ENCODE measurements at regions not wholly inside any gene's neighbourhood (a gene's known extent, or its start where the extent isn't known, plus 50 kb on each side); places are given as distances from the start of the nearest gene placed in this dataset.
"Not testable (repeated sequence)": the region's sequence is repeated elsewhere in the genome, so short reads cannot be mapped to it uniquely, and the experiment has no call there.

DNA sequence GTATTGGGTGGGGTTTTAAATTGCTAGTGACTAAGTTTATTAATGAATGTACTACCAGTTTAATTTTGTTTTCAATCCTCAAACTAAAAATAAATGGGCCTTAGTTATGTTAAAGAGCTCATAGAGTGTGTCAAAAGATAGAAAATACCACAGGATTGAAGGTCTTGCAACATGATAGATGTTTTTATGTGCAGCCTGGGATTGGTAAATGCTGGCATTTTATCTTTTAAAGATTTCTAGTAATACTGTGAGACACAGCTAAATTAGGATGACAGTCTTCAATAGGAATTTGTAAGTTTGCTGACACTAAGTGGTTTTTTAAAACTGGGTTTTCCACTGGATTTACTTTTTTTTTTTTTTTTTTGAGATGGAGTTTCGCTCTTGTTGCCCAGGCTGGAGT lies 122.3 kb downstream of the HAUS1 start:
- H3K4me3 ChIP-seq: no peak overlapping the region
- TF ChIP-seq, protein P1, sequence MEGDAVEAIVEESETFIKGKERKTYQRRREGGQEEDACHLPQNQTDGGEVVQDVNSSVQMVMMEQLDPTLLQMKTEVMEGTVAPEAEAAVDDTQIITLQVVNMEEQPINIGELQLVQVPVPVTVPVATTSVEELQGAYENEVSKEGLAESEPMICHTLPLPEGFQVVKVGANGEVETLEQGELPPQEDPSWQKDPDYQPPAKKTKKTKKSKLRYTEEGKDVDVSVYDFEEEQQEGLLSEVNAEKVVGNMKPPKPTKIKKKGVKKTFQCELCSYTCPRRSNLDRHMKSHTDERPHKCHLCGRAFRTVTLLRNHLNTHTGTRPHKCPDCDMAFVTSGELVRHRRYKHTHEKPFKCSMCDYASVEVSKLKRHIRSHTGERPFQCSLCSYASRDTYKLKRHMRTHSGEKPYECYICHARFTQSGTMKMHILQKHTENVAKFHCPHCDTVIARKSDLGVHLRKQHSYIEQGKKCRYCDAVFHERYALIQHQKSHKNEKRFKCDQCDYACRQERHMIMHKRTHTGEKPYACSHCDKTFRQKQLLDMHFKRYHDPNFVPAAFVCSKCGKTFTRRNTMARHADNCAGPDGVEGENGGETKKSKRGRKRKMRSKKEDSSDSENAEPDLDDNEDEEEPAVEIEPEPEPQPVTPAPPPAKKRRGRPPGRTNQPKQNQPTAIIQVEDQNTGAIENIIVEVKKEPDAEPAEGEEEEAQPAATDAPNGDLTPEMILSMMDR (IDR thresholded peaks at IDR 0.05): no peak
- H3K36me3 ChIP-seq: no peaks in the 10 kb centered on the region
- H3K27me3 ChIP-seq (replicated peaks; ENCODE audit: insufficient read depth): no peaks in the 10 kb centered on the region
- DNase-seq (ENCODE audit: low spot score) (no peak), ATAC-seq (ENCODE audit: insufficient number of reproducible peaks, low FRiP score, low read depth) (no peak)
- H3K27ac ChIP-seq: no peak overlapping the region
- peaks cover 0 to 9% of the 10 kb centered on the region in 2 donors for H3K4me1 ChIP-seq (ENCODE audit: control insufficient read depth in 1 of 2, low read depth in 2 of 2)
- no peaks in the 10 kb centered on the region for H3K9me3 ChIP-seq

GRCh38 chr18:46229641-46230040 lies 125.5 kb downstream of the HAUS1 start:
- not testable (repeated sequence) for H3K9me3 ChIP-seq; ATAC-seq (ENCODE audit: insufficient number of reproducible peaks, low FRiP score, low read depth)

DNA sequence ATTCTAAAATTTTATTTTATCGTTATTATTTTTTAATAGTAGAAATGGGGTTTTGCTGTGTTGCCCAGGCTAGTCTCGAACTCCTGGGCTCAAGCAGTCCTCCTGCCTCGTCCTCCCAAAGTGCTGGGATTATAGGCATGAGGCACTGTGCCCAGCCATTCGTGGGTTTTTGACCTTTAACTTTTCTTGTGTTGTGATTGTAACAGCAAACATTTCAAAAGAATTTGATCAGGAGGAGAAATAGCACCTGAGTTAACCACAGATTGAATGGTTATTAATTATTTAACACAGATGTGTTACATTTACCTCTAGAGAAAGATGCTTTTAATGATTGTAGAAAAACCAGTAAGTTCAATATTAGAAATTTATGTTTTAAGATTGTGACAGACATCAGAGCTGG lies 132.0 kb downstream of the HAUS1 start:
- DNase-seq (ENCODE audit: low spot score): no peak
- Histone ChIP-seq H3K27ac (no peak overlapping the region), H3K27me3 (replicated peaks; ENCODE audit: insufficient read depth) (no peaks in the 10 kb centered on the region), H3K36me3 (peaks cover 4% of the 10 kb centered on the region), H3K4me1 (ENCODE audit: control insufficient read depth in 1 of 2, low read depth in 2 of 2) (peaks cover 7 to 15% of the 10 kb centered on the region in 2 donors), H3K4me3 (no peak overlapping the region), H3K9me3 (no peaks in the 10 kb centered on the region)
- no peak for ATAC-seq (ENCODE audit: insufficient number of reproducible peaks, low FRiP score, low read depth)
- TF ChIP-seq, protein P1 (IDR thresholded peaks at IDR 0.05): no peak

More at GRCh38 chr18:46229641-46230040, 125.5 kb downstream of the HAUS1 start:
- H3K4me3 ChIP-seq; H3K27me3 ChIP-seq (replicated peaks; ENCODE audit: insufficient read depth); H3K36me3 ChIP-seq; DNase-seq (ENCODE audit: low spot score); H3K27ac ChIP-seq; H3K4me1 ChIP-seq (ENCODE audit: control insufficient read depth in 1 of 2, low read depth in 2 of 2): not testable (repeated sequence)

DNA sequence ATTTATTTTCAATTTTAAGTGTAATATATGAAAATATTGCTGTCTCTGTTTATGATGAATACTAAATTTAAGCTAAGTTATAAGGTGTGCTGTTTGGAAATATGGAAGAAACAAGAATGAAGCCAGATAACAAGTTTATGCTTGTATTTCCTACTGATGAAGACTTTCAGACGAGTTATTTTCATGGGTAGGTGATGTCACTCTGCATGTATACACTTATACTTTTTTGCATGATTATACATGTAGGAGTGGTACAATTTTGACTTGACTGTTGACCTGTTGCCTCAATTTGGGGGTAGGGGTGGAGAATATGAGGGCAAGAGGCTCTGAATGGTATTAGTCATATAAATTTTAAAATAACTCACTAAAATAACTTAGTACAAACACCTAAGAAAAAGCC lies 133.7 kb downstream of the HAUS1 start:
- Histone ChIP-seq H3K36me3 (peaks cover 4% of the 10 kb centered on the region), H3K4me3 (no peak overlapping the region), H3K4me1 (ENCODE audit: control insufficient read depth in 1 of 2, low read depth in 2 of 2) (peaks cover 7 to 15% of the 10 kb centered on the region in 2 donors), H3K9me3 (no peaks in the 10 kb centered on the region), H3K27me3 (replicated peaks; ENCODE audit: insufficient read depth) (no peaks in the 10 kb centered on the region), H3K27ac (no peak overlapping the region)
- TF ChIP-seq, protein P1 (IDR thresholded peaks at IDR 0.05): no peak
- ATAC-seq (ENCODE audit: insufficient number of reproducible peaks, low FRiP score, low read depth): no peak
- DNase-seq (ENCODE audit: low spot score): no peak

GRCh38 chr18:46239549-46239948 lies 135.4 kb downstream of the HAUS1 start:
- TF ChIP-seq, protein P1 (IDR thresholded peaks at IDR 0.05): no peak
- Histone ChIP-seq H3K4me1 (ENCODE audit: control insufficient read depth in 1 of 2, low read depth in 2 of 2) (peaks cover 7 to 13% of the 10 kb centered on the region in 2 donors), H3K9me3 (no peaks in the 10 kb centered on the region), H3K27ac (no peak overlapping the region), H3K4me3 (no peak overlapping the region), H3K36me3 (peaks cover 4% of the 10 kb centered on the region), H3K27me3 (replicated peaks; ENCODE audit: insufficient read depth) (no peaks in the 10 kb centered on the region)
- no peak for ATAC-seq (ENCODE audit: insufficient number of reproducible peaks, low FRiP score, low read depth)
- DNase-seq (ENCODE audit: low spot score): no peak

DNA sequence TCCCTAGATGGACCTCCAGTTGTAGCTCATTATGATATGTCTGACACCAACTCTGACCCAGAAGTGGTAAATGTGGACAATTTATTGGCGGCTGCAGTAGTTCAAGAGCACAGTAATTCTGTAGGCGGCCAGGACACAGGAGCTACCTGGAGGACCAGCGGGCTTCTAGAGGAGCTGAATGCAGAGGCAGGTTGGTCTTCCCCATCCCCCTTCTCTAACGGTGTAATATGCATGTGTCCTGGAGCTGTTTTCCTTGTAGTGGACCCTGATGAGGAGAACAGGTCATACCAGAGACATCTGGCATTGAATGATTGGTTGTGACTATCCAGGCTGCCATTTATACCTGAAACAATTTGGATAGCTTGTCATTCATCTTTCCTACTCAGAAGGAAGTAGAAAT lies 135.8 kb downstream of the HAUS1 start:
- ATAC-seq (ENCODE audit: insufficient number of reproducible peaks, low FRiP score, low read depth) (no peak), DNase-seq (ENCODE audit: low spot score) (no peak)
- no peak overlapping the region for H3K27ac ChIP-seq
- H3K36me3 ChIP-seq: peaks cover 4% of the 10 kb centered on the region
- no peaks in the 10 kb centered on the region for H3K27me3 ChIP-seq (replicated peaks; ENCODE audit: insufficient read depth)
- H3K4me3 ChIP-seq: no peak overlapping the region
- TF ChIP-seq, protein P1 (IDR thresholded peaks at IDR 0.05): no peak
- no peaks in the 10 kb centered on the region for H3K9me3 ChIP-seq
- H3K4me1 ChIP-seq (ENCODE audit: control insufficient read depth in 1 of 2, low read depth in 2 of 2): peaks cover 7 to 9% of the 10 kb centered on the region in 2 donors

DNA sequence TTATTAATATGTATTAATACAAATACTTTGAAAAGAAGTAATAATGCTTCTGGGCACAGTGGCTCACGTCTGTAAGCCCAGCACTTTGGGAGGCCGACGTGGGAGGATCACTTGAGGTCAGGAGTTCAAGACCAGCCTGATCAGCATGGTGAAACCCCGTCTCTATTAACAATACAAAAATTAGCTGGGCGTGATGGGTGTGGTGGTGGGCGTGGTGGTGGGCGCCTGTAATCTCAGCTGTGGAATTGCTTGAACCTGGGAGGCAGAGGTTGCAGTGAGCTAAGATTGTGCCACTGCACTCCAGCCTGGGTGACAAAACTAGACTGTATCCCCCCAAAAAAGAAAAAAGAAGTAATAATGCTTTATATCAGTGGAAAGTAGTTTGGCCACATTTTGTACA lies 137.2 kb downstream of the HAUS1 start:
- not testable (repeated sequence) for ATAC-seq (ENCODE audit: insufficient number of reproducible peaks, low FRiP score, low read depth); H3K4me1 ChIP-seq (ENCODE audit: control insufficient read depth in 1 of 2, low read depth in 2 of 2); H3K27me3 ChIP-seq (replicated peaks; ENCODE audit: insufficient read depth); H3K36me3 ChIP-seq; H3K9me3 ChIP-seq; DNase-seq (ENCODE audit: low spot score); H3K27ac ChIP-seq; H3K4me3 ChIP-seq
